ENCODE measurements at regions not wholly inside any gene's neighbourhood (a gene's known extent, or its start where the extent isn't known, plus 50 kb on each side); places are given as distances from the start of the nearest gene placed in this dataset.

DNA sequence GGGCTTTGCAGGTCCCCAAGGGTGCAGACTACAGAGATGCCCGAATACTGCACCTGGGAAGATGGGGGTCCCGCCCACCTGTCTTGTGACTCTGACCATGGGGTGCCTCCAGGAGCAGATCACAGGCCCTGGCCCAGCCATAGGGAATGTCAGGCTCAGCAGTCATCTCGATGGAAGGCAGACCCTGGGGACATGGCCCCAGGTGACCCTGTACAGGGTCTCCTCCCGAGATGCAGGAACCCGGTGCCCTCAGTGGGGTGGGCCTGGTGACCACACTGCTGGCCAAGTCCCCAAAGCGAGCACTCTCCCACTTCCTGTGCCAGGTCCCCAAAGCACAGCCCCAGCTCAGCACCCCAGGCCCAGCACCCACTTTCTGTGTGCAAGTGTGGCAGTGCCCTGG, 903.7 kb upstream of the USP15 start:
- TF ChIP-seq TAF1 (conservative IDR thresholded peaks at IDR 0.05) = no peak
- no peak for TF ChIP-seq RAD21 (IDR thresholded peaks at IDR 0.05)
- TF ChIP-seq, protein P1, sequence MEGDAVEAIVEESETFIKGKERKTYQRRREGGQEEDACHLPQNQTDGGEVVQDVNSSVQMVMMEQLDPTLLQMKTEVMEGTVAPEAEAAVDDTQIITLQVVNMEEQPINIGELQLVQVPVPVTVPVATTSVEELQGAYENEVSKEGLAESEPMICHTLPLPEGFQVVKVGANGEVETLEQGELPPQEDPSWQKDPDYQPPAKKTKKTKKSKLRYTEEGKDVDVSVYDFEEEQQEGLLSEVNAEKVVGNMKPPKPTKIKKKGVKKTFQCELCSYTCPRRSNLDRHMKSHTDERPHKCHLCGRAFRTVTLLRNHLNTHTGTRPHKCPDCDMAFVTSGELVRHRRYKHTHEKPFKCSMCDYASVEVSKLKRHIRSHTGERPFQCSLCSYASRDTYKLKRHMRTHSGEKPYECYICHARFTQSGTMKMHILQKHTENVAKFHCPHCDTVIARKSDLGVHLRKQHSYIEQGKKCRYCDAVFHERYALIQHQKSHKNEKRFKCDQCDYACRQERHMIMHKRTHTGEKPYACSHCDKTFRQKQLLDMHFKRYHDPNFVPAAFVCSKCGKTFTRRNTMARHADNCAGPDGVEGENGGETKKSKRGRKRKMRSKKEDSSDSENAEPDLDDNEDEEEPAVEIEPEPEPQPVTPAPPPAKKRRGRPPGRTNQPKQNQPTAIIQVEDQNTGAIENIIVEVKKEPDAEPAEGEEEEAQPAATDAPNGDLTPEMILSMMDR (IDR thresholded peaks at IDR 0.05; ENCODE audit: low read depth, low read length, missing input control) = no peak
- no peak for TF ChIP-seq YY1 (IDR thresholded peaks at IDR 0.05)
- TF ChIP-seq, protein P2, sequence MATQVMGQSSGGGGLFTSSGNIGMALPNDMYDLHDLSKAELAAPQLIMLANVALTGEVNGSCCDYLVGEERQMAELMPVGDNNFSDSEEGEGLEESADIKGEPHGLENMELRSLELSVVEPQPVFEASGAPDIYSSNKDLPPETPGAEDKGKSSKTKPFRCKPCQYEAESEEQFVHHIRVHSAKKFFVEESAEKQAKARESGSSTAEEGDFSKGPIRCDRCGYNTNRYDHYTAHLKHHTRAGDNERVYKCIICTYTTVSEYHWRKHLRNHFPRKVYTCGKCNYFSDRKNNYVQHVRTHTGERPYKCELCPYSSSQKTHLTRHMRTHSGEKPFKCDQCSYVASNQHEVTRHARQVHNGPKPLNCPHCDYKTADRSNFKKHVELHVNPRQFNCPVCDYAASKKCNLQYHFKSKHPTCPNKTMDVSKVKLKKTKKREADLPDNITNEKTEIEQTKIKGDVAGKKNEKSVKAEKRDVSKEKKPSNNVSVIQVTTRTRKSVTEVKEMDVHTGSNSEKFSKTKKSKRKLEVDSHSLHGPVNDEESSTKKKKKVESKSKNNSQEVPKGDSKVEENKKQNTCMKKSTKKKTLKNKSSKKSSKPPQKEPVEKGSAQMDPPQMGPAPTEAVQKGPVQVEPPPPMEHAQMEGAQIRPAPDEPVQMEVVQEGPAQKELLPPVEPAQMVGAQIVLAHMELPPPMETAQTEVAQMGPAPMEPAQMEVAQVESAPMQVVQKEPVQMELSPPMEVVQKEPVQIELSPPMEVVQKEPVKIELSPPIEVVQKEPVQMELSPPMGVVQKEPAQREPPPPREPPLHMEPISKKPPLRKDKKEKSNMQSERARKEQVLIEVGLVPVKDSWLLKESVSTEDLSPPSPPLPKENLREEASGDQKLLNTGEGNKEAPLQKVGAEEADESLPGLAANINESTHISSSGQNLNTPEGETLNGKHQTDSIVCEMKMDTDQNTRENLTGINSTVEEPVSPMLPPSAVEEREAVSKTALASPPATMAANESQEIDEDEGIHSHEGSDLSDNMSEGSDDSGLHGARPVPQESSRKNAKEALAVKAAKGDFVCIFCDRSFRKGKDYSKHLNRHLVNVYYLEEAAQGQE (IDR thresholded peaks at IDR 0.05) = no peak
- TF ChIP-seq, protein P3, sequence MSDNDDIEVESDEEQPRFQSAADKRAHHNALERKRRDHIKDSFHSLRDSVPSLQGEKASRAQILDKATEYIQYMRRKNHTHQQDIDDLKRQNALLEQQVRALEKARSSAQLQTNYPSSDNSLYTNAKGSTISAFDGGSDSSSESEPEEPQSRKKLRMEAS (IDR thresholded peaks at IDR 0.05) = no peak
